ENCODE measurements at regions not wholly inside any gene's neighbourhood (a gene's known extent, or its start where the extent isn't known, plus 50 kb on each side); places are given as distances from the start of the nearest gene placed in this dataset.

- no peak for DNase-seq (ENCODE audit: extremely low read depth, low read depth)
- TF ChIP-seq CTCF (IDR thresholded peaks at IDR 0.05; ENCODE audit: low read depth, low read length): no peak
Observed at GRCh38 chr2:100193291-100193710, 50.9 kb upstream of the AFF3 start.

GRCh38 chr2:100192825-100193224 lies 50.4 kb upstream of the AFF3 start:
- DNase-seq (ENCODE audit: extremely low read depth, low read depth): no peak
- no peak for TF ChIP-seq CTCF (IDR thresholded peaks at IDR 0.05; ENCODE audit: low read depth, low read length)

- TF ChIP-seq CTCF (IDR thresholded peaks at IDR 0.05; ENCODE audit: low read depth, low read length): no peak
- no peak for DNase-seq (ENCODE audit: extremely low read depth, low read depth)
Observed at GRCh38 chr2:100192300-100192699, 49.9 kb upstream of the AFF3 start.
